ENCODE measurements at regions not wholly inside any gene's neighbourhood (a gene's known extent, or its start where the extent isn't known, plus 50 kb on each side); places are given as distances from the start of the nearest gene placed in this dataset.

GRCh38 chr11:29782447-29782846 is 234.4 kb downstream of the KCNA4 start:
- no peak for DNase-seq (ENCODE audit: low read depth in 2 of 2)

GRCh38 chr11:29781268-29781667 is 235.6 kb downstream of the KCNA4 start:
- DNase-seq (ENCODE audit: low read depth in 2 of 2): no peak

GRCh38 chr11:29780756-29781155 is 236.1 kb downstream of the KCNA4 start:
- DNase-seq (ENCODE audit: low read depth in 2 of 2): no peak

GRCh38 chr11:29773656-29774264 is 243.1 kb downstream of the KCNA4 start:
- DNase-seq (ENCODE audit: low read depth in 2 of 2): peak in 1 of 2 experiments; percentile 4

GRCh38 chr11:29756871-29757270 is 260.0 kb downstream of the KCNA4 start:
- no peak for DNase-seq (ENCODE audit: low read depth in 2 of 2)

GRCh38 chr11:29755474-29755873 is 261.4 kb downstream of the KCNA4 start:
- DNase-seq (ENCODE audit: low read depth in 2 of 2): no peak

GRCh38 chr11:29751618-29752017 is 265.2 kb downstream of the KCNA4 start:
- no peak for DNase-seq (ENCODE audit: low read depth in 2 of 2)

- DNase-seq (ENCODE audit: low read depth in 2 of 2): no peak
These were observed 266.4 kb downstream of the KCNA4 start for GRCh38 chr11:29750392-29750791.

GRCh38 chr11:29734287-29734686 is 282.5 kb downstream of the KCNA4 start:
- DNase-seq (ENCODE audit: low read depth in 2 of 2): no peak

GRCh38 chr11:29713831-29714320 is 303.0 kb downstream of the KCNA4 start:
- no peak for DNase-seq (ENCODE audit: low read depth in 2 of 2)

- no peak for DNase-seq (ENCODE audit: low read depth in 2 of 2)
These were observed 304.2 kb downstream of the KCNA4 start for GRCh38 chr11:29712616-29713015.

- no peak for DNase-seq (ENCODE audit: low read depth in 2 of 2)
These were observed 308.9 kb downstream of the KCNA4 start for GRCh38 chr11:29707924-29708323.

- no peak for DNase-seq (ENCODE audit: low read depth in 2 of 2)
These were observed 331.5 kb downstream of the KCNA4 start for GRCh38 chr11:29685361-29685760.

GRCh38 chr11:29682856-29683255 is 334.0 kb downstream of the KCNA4 start:
- DNase-seq (ENCODE audit: low read depth in 2 of 2): no peak

- no peak for DNase-seq (ENCODE audit: low read depth in 2 of 2)
These were observed 336.8 kb downstream of the KCNA4 start for GRCh38 chr11:29679996-29680395.

- DNase-seq (ENCODE audit: low read depth in 2 of 2): no peak
These were observed 339.8 kb downstream of the KCNA4 start for GRCh38 chr11:29676993-29677392.

- no peak for DNase-seq (ENCODE audit: low read depth in 2 of 2)
These were observed 347.5 kb downstream of the KCNA4 start for GRCh38 chr11:29669310-29669709.

GRCh38 chr11:29657709-29658108 is 359.1 kb downstream of the KCNA4 start:
- no peak for DNase-seq (ENCODE audit: low read depth in 2 of 2)

GRCh38 chr11:29656597-29656996 is 360.2 kb downstream of the KCNA4 start:
- no peak for DNase-seq (ENCODE audit: low read depth in 2 of 2)

GRCh38 chr11:29645373-29645772 is 371.5 kb downstream of the KCNA4 start:
- no peak for DNase-seq (ENCODE audit: low read depth in 2 of 2)

- DNase-seq (ENCODE audit: low read depth in 2 of 2): peak in 1 of 2 experiments; percentile 3
These were observed 375.6 kb downstream of the KCNA4 start for GRCh38 chr11:29641201-29641600.

GRCh38 chr11:29634744-29635143 is 382.1 kb downstream of the KCNA4 start:
- DNase-seq (ENCODE audit: low read depth in 2 of 2): no peak

GRCh38 chr11:29634244-29634643 is 382.6 kb downstream of the KCNA4 start:
- DNase-seq (ENCODE audit: low read depth in 2 of 2): no peak

GRCh38 chr11:29629286-29629685 is 387.5 kb downstream of the KCNA4 start:
- no peak for DNase-seq (ENCODE audit: low read depth in 2 of 2)
